H54 (cell line): ENCODE measurements at regions not wholly inside any gene's neighbourhood (a gene's known extent, or its start where the extent isn't known, plus 50 kb on each side); places are given as distances from the start of the nearest gene placed in this dataset.

ENCODE experiments used
- DNase-seq: peaks from one replicate; pipeline ENCODE4 v3.0.0; 2011; ENCODE audit warnings: low spot score, mixed read lengths; ENCODE audit not compliant: insufficient read length
- FAIRE-seq: peaks from 3 replicates; lab custom pipeline; 2011; peaks lifted over from hg19 to GRCh38; lab: Jason Lieb, UNC
- POLR2A ChIP-seq: IDR thresholded peaks from 2 replicates; pipeline ENCODE4 v1.6.1; 2011; ENCODE audit warnings: low read depth, mild to moderate bottlenecking, low read length

DNA sequence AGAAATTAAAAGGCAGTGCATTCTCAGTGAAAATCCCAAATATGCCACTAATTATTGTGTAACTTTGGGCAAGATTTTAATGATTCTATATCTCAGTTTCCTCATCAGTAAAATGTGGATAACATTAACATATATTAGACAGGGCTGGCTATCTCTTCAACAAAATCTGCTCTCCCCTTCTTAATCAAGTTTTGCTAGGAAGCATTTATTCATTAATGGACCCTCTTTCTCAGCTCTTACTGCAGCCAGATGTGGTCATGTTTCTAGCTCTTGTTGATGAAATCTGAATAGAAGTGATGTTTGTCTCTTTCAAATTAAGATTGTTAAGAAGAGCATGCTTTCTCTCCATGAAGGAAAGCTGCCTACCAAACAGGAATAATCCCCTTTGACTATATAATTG lies 84.4 kb upstream of the PPFIA2 start:
- TF ChIP-seq POLR2A, result no peak
- DNase-seq, result no peak
- no peak for FAIRE-seq

DNA sequence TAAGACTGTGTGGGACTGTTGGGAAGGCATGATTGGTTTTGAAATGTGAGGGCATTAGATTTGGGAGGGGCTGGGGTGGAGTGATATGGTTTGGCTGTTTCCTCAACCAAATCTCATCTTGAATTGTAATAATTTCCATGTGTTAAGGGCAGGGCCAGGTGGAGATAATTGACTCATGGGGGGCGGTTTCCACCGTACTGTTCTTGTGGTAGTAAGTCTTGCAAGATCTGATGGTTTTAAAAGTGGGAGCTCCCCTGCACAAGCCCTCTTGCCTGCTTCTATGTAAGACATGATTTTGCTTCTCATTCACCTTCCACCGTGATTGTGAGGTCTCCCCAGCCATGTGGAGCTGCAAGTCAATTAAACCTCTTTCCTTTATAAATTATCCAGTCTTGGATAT lies 76.6 kb upstream of the PPFIA2 start:
- DNase-seq (no peak), FAIRE-seq (no peak)
- TF ChIP-seq POLR2A, result no peak

DNA sequence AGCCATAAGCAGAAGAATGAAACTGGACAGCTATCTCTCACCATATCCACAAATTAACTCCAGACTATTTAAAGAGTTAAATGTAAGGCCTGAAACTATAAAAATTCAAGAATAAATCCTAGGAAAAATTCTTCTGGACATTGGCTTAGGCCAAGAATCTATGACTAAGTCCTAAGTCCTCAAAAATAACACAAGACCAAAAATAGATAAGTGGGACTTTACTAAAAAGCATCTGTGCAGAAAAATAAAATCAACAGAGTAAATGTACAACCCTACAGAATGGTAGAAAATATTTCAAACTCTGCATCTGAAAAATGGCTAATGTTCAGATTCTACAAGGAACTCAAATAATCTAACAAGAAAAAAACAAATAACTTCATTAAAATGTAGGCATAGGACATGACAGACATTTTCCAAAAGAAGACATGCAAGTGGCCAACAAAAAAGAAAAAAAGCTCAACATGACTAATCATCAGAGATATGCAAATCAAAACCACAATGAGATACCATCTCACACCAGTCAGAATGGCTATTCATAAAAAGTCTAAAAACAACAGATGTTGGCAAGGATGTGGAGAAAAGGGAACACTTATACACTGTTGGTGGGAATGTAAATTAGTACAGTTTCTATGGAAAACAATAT lies 61.0 kb upstream of the PPFIA2 start:
- DNase-seq, result no peak
- FAIRE-seq, result no peak

DNA sequence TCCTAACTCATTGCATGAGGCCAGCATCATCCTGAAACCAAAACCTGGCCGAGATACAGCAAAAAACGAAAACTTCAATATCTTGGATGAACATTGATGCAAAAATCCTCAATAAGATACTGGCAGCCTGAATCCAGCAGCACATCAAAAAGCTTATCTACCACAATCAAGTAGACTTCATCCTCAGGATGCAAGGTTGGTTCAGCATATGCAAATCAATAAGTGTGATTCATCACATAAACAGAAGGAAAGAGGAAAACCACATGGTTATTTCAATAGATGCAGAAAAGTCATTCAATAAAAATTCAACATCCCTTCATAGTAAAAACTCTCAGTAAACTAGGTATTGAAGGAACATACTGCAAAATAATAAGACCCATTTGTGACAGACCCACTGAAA lies 56.5 kb upstream of the PPFIA2 start:
- DNase-seq (no peak), FAIRE-seq (no peak)
- no peak for TF ChIP-seq POLR2A

More for the DNA sequence above, 61.0 kb upstream of the PPFIA2 start:
- TF ChIP-seq POLR2A, result no peak

DNA sequence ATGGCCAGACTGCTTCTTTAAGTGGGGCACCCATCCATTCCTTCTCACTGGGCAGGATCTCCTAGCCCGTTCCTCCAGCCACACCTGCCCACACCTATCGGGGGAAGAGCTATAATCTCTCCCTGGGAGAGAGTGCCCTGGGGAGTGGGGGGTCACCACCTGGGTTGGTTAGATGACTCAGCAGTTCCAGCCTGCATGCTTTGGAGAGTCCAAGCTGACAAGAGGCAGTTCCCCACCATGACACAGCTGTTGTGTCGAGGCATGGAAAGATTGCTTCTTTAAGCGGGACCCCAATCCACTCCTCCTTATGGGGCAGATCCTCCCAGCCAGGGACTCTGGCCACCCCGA lies 52.6 kb upstream of the PPFIA2 start:
- FAIRE-seq (no peak), DNase-seq (no peak)
- TF ChIP-seq POLR2A, result no peak

DNA sequence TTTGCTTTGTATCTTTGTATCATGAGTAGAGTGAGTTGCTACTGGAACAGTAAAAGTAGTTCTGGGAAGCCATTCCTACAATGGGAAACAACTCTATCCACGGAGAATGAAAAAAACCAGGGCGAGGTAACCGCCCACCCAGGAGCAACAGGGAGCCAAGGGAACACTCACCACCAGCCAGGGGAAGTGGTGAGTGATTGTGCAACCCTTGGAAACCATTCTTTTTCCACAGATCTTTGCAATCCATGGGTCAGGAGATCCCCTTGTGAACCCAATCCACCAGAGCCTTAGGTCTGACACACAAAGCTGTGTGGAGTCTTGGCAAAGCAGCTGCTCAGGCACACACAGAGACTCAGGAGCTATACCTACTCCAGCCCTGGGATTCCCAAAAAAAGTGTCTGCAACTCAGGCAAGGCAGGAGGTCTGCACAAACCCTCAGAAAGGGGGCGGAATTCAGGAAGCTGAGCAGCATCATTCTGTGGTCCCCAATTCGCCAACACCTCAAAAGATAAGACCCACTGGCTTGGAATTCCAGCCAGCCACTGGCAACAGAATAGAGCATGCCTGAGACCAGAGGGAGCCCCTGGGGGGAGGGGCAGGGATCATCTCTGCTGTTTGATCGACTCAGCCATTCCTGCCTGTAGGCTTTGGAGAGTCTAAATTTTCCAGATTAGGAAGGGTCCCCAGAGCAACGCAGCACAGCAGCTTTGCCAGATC lies 52.1 kb upstream of the PPFIA2 start:
- DNase-seq, result no peak
- no peak for FAIRE-seq
- TF ChIP-seq POLR2A, result no peak

DNA sequence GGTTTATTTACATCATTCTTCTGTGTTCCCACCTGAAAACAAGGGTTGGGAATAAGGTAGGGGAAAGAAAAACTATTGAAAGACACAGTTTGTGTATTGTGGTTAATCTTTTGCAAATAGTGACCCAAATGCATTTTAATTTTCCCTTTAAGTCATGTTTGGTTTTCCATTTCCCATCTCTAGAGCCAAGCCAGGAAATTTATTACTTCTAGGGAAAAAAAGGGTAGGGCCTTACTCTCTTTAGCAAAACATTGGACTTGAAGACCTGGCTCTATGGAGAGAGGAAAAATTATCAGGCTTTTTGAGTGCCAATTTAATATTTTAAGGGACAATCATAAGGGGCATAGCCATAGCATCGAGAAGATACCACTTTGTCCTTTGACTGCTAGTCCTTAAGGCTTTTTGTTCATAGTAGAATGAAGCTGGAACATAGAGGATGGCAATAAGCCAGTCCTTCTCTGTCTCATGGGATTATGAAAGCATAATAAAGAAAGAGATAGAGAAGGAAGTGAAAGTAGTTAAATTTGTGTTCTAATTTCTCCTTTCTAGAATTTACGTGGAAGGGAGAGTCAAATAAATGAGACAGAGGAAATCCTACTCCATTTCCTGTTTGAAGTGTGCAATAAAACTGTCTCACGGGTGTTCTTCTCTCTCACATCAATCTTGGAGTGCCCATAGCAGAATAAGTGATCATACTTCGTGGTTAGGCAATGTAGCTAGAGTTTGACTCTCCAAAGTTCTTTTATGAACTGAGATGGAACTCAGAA lies 50.9 kb upstream of the PPFIA2 start:
- FAIRE-seq (no peak), DNase-seq (no peak)
- TF ChIP-seq POLR2A, result no peak

DNA sequence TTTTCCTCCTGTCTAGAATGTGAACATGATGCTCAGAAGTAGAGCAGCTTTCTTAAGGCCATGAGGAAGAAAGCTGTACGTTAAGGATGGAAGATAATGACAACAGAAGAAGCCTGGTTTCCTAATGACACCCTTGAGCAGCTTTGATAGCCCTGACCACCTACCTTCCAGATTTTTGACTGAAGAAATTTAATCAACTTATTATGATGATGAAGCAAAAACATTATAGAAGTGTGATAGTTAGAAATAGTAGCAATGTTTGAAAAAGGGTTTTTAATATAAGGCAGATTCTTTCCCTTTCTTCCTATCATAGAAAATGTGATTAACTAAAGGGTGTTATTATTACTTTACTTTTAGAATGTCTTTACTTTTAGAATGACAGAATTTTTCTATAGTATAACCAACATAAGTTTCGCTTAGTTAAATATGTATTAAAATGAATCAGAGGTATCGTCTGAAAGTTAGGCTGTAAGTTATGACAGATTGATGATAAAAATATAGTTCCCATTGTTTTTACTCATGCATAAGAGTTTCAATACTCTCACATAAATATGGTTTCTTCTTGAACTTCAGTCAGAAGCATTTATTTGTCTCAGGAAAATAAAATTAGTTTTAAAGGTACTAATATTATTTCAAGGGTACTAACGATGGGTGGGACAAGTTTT lies 50.1 kb upstream of the PPFIA2 start:
- no peak for TF ChIP-seq POLR2A
- no peak for DNase-seq
- no peak for FAIRE-seq
